HepG2 (cell line): ENCODE measurements at regions not wholly inside any gene's neighbourhood (a gene's known extent, or its start where the extent isn't known, plus 50 kb on each side); places are given as distances from the start of the nearest gene placed in this dataset.

ENCODE experiments used
- ATAC-seq: fragments of 200-7000 bp; cut with Tn5 transposase; 3 replicates; pipeline ENCODE4 v1.9.1; 2020; ENCODE audit warnings: mild to moderate bottlenecking, moderate library complexity
- BruUV-seq: library from RNA; stranded (reverse); fragments of 400-500 nt; replicated peaks from 2 replicates; lab custom pipeline; 2021; lab: Mats Ljungman, UMichigan
- CTCF ChIA-PET: fragments of 300-600 bp; formaldehyde crosslinking; extraction: SDS; loops from one replicate; lab custom pipeline; 2021; ENCODE audit warnings: low total read pairs, inconsistent platforms, low intra/inter-chr PET ratio; lab: Yijun Ruan, JAX
- POLR2A ChIA-PET: fragments of 350-600 bp; sonication (Branson Sonifier 250); formaldehyde crosslinking; loops from one replicate; lab custom pipeline; 2020; ENCODE audit warnings: antibody characterized with exemption, inconsistent platforms; lab: Yijun Ruan, JAX
- DNase-seq: peaks from one replicate; pipeline ENCODE4 v3.0.0-alpha.2; 2015; ENCODE audit warnings: low spot score
- FAIRE-seq: peaks from 3 replicates; lab custom pipeline; 2011; peaks lifted over from hg19 to GRCh38; lab: Jason Lieb, UNC
- H2AFZ ChIP-seq: one replicate; pipeline ENCODE4 v1.6.1; 2011; ENCODE audit warnings: low read length, inconsistent platforms
- H3K27ac ChIP-seq: fragments of 300-600 bp; 3 replicates; pipeline ENCODE4 v1.8.0; 2011; ENCODE audit warnings: mixed run types, mild to moderate bottlenecking, mixed read lengths, low read length, inconsistent platforms; ENCODE audit not compliant: insufficient read depth; ENCODE audit errors: extremely low read length
- H3K27me3 ChIP-seq, 2 experiments: fragments of 200-600 bp in 1 of 2; 2 replicates in 1 of 2; 3 replicates in 1 of 2; pipeline versions ENCODE4 v1.6.0 to v1.8.0; 2011; ENCODE audit warnings: low read length in 2 of 2, mild to moderate bottlenecking in 2 of 2, moderate library complexity in 2 of 2, inconsistent platforms in 1 of 2; ENCODE audit not compliant: insufficient read depth in 2 of 2, control insufficient read depth in 1 of 2
- H3K36me3 ChIP-seq, 2 experiments: fragments of 200-600 bp in 1 of 2; replicated peaks in 1 of 2; 2 replicates in 1 of 2; 3 replicates in 1 of 2; pipeline versions ENCODE4 v1.5.1 to v1.8.0; 2011; ENCODE audit warnings: low read length in 2 of 2, inconsistent platforms in 1 of 2; ENCODE audit not compliant: insufficient read depth in 2 of 2, control insufficient read depth in 1 of 2
- H3K4me1 ChIP-seq: 2 replicates; pipeline ENCODE4 v1.5.1; 2012; ENCODE audit warnings: low read length, inconsistent platforms; ENCODE audit not compliant: insufficient read depth
- H3K4me2 ChIP-seq: 2 replicates; pipeline ENCODE4 v1.6.0; 2011; ENCODE audit warnings: low read depth, low read length, inconsistent platforms
- H3K4me3 ChIP-seq, 3 experiments: fragments of 200-600 bp in 1 of 3; sonication (generic), shearing (Covaris generic) in 1 of 3; replicated peaks in 1 of 3; 2 replicates each; pipeline ENCODE4 v1.5.1; 2011 to 2016; ENCODE audit warnings: low read length in 3 of 3, inconsistent platforms in 2 of 3, low read depth in 2 of 3, mild to moderate bottlenecking in 2 of 3, control low read depth in 1 of 3, mixed read lengths in 1 of 3; ENCODE audit not compliant: insufficient read depth in 1 of 3
- H3K79me2 ChIP-seq: one replicate; pipeline ENCODE4 v1.6.1; 2011; ENCODE audit warnings: low read length, inconsistent platforms; ENCODE audit not compliant: insufficient read depth
- H3K9ac ChIP-seq: 2 replicates; pipeline ENCODE4 v1.6.0; 2011; ENCODE audit warnings: mild to moderate bottlenecking, low read depth, low read length, inconsistent platforms; ENCODE audit not compliant: insufficient read depth
- H3K9me3 ChIP-seq: 2 replicates; pipeline ENCODE4 v1.5.1; 2012; ENCODE audit warnings: mild to moderate bottlenecking, low read length
- H4K20me1 ChIP-seq: 2 replicates; pipeline ENCODE4 v1.6.0; 2011; ENCODE audit warnings: inconsistent platforms, mild to moderate bottlenecking, low read length, moderate library complexity; ENCODE audit not compliant: insufficient read depth
- ARID5B ChIP-seq: IDR thresholded peaks from 2 replicates; pipeline ENCODE4 v1.4.0; 2020; ENCODE audit warnings: mild to moderate bottlenecking, missing genetic modification reagents
- ESRRA ChIP-seq: sonication (generic); formaldehyde crosslinking; IDR thresholded peaks from 2 replicates; pipeline ENCODE4 v1.5.1; 2020; ENCODE audit warnings: mild to moderate bottlenecking, low read depth, missing genetic modification reagents
- FOXK2 ChIP-seq: fragments of 450-650 bp; IDR thresholded peaks from 2 replicates; pipeline ENCODE4 v1.6.1; 2016
- GTF2F1 ChIP-seq: fragments of 150-350 bp; IDR thresholded peaks from 2 replicates; pipeline ENCODE4 v1.6.1; 2014; ENCODE audit warnings: low read length
- HOXA3 ChIP-seq: sonication (generic); formaldehyde crosslinking; IDR thresholded peaks from 2 replicates; pipeline ENCODE4 v1.5.0; 2020; ENCODE audit warnings: missing genetic modification reagents
- SOX6 ChIP-seq, 2 experiments: fragments of 450-650 bp in 1 of 2; sonication (generic) in 1 of 2; formaldehyde crosslinking in 1 of 2; IDR thresholded peaks; 2 replicates each; pipeline versions ENCODE4 v1.4.0 to v1.6.1; 2017 to 2020; ENCODE audit warnings: antibody characterized with exemption in 1 of 2, mild to moderate bottlenecking in 1 of 2, missing genetic modification reagents in 1 of 2
- XRCC5 ChIP-seq: fragments of 200-400 bp; formaldehyde crosslinking; optimal IDR thresholded peaks from 2 replicates; pipeline ENCODE3; 2017; ENCODE audit warnings: mild to moderate bottlenecking, low read length
- ZBTB26 ChIP-seq: IDR thresholded peaks from 2 replicates; pipeline ENCODE4 v1.6.1; 2016; ENCODE audit warnings: missing compliant biosample characterization, missing genetic modification reagents, borderline replicate concordance
- ZFYVE20 ChIP-seq: sonication (generic); formaldehyde crosslinking; IDR thresholded peaks from 2 replicates; pipeline ENCODE4 v1.8.0; 2023; ENCODE audit warnings: low read depth, mild to moderate bottlenecking, moderate library complexity, missing genetic modification reagents, borderline replicate concordance
- ZHX2 ChIP-seq, 2 experiments: sonication (generic) in 1 of 2; formaldehyde crosslinking in 1 of 2; IDR thresholded peaks; 2 replicates each; pipeline versions ENCODE4 v1.6.1 to v1.9.0; 2014 to 2022; ENCODE audit warnings: antibody characterized with exemption in 1 of 2, borderline replicate concordance in 1 of 2, inconsistent platforms in 1 of 2, low read depth in 1 of 2, missing genetic modification reagents in 1 of 2
- ZNF234 ChIP-seq: sonication (generic); formaldehyde crosslinking; conservative IDR thresholded peaks from 2 replicates; pipeline ENCODE4 v1.5.1; 2020; ENCODE audit warnings: mild to moderate bottlenecking, missing genetic modification reagents
- ZNF335 ChIP-seq: sonication (generic); formaldehyde crosslinking; IDR thresholded peaks from 2 replicates; pipeline ENCODE4 v1.4.0; 2020; ENCODE audit warnings: missing genetic modification reagents
- ZNF670 ChIP-seq: sonication (generic); formaldehyde crosslinking; IDR thresholded peaks from 2 replicates; pipeline ENCODE4 v1.8.0; 2022; ENCODE audit warnings: mild to moderate bottlenecking, missing genetic modification reagents, borderline replicate concordance
- WGBS: methylation state at CpG from one replicate; pipeline ENCODE4 v1.1.6; 2017; ENCODE audit warnings: low lambda C conversion rate; 5-methylcytosine and 5-hydroxymethylcytosine counted together
- in situ Hi-C: cut with HindIII; loops from 2 replicates; pipeline ENCODE4 v1.10.0; 2017; ENCODE audit warnings: low pct_unique_long_range_greater_than_20kb; ENCODE audit not compliant: extremely low pct_ligation_motif_present
- intact Hi-C: fragments of 100-400 bp; cut with micrococcal nuclease; formaldehyde crosslinking; loops from one replicate; pipeline ENCODE4 v1.10.0; 2022; ENCODE audit not compliant: unreplicated experiment

GRCh38 chr3:182690172-182690571, 103.1 kb upstream of the ATP11B start (continued):
- TF ChIP-seq ZHX2 (IDR thresholded peaks at IDR 0.05; ENCODE audit: low read depth) (no peak), ZHX2 (CRISPR knock-in tag; IDR thresholded peaks at IDR 0.05; ENCODE audit: borderline replicate concordance) (no peak), ZFYVE20 (CRISPR knock-in tag) (no peak), ZNF670 (CRISPR knock-in tag) (no peak), SOX6 (IDR thresholded peaks at IDR 0.05) (no peak), SOX6 (CRISPR knock-in tag; IDR thresholded peaks at IDR 0.05) (no peak)

- 0% methylated on average over 5 of the region's 6 CpGs for WGBS
- CTCF ChIA-PET: no interaction called here
- no peaks in the 10 kb centered on the region for H3K36me3 ChIP-seq
- H3K79me2 ChIP-seq: no peaks in the 10 kb centered on the region
- H2AFZ ChIP-seq: no peak overlapping the region
- BruUV-seq: no TSS peak
- intact Hi-C loops: no loop called here
- no peaks in the 10 kb centered on the region for H3K9me3 ChIP-seq
- POLR2A ChIA-PET: no interaction called here
- no peak overlapping the region for H3K27ac ChIP-seq
- no peak overlapping the region for H3K4me3 ChIP-seq
- in situ Hi-C loops: no loop called here
- H4K20me1 ChIP-seq: no peaks in the 10 kb centered on the region
- no peak overlapping the region for H3K9ac ChIP-seq
- FAIRE-seq (no peak), ATAC-seq (no peak), DNase-seq (no peak)
- H3K4me1 ChIP-seq: no peaks in the 10 kb centered on the region
- H3K27me3 ChIP-seq: 0 out of 5 replicates have a peak, but pooled peaks cover 0 to 2% of the 10 kb centered on the region in 2 experiments
- no peak overlapping the region for H3K4me2 ChIP-seq
- no peak for TF ChIP-seq ZNF335
- TF ChIP-seq HOXA3: no peak
- no peak for TF ChIP-seq ZNF234
- no peak for TF ChIP-seq ZBTB26 (CRISPR knock-in tag)
- TF ChIP-seq XRCC5: no peak
- no peak for TF ChIP-seq ARID5B
- TF ChIP-seq GTF2F1: no peak
- TF ChIP-seq ESRRA (CRISPR knock-in tag): no peak
- TF ChIP-seq FOXK2: no peak
Observed at GRCh38 chr3:182692021-182692420, 101.3 kb upstream of the ATP11B start.
